Testis (tissue), 2 donors: ENCODE measurements at regions not wholly inside any gene's neighbourhood (a gene's known extent, or its start where the extent isn't known, plus 50 kb on each side); places are given as distances from the start of the nearest gene placed in this dataset.

Experiments used
- POLR2A ChIP-seq: fragments of 450-650 bp; IDR thresholded peaks from one replicate; pipeline ENCODE4 v1.6.1; 2017; ENCODE audit warnings: antibody characterized with exemption, mild to moderate bottlenecking, moderate library complexity
- TF ChIP-seq, protein P1 (sequence below), 3 experiments: fragments of 450-650 bp in 2 of 3; fragments of 200-600 bp in 1 of 3; sonication (generic) in 1 of 3; IDR thresholded peaks; one replicate each; pipeline ENCODE4 v1.5.1; 2016 to 2019; ENCODE audit warnings: antibody characterized with exemption in 3 of 3, mild to moderate bottlenecking in 2 of 3, moderate library complexity in 1 of 3

- TF ChIP-seq, protein P1, sequence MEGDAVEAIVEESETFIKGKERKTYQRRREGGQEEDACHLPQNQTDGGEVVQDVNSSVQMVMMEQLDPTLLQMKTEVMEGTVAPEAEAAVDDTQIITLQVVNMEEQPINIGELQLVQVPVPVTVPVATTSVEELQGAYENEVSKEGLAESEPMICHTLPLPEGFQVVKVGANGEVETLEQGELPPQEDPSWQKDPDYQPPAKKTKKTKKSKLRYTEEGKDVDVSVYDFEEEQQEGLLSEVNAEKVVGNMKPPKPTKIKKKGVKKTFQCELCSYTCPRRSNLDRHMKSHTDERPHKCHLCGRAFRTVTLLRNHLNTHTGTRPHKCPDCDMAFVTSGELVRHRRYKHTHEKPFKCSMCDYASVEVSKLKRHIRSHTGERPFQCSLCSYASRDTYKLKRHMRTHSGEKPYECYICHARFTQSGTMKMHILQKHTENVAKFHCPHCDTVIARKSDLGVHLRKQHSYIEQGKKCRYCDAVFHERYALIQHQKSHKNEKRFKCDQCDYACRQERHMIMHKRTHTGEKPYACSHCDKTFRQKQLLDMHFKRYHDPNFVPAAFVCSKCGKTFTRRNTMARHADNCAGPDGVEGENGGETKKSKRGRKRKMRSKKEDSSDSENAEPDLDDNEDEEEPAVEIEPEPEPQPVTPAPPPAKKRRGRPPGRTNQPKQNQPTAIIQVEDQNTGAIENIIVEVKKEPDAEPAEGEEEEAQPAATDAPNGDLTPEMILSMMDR (IDR thresholded peaks at IDR 0.05), result no peak
- no peak for TF ChIP-seq POLR2A
Observed at GRCh38 chr3:16675805-16676204, 70.6 kb upstream of the DAZL start.
